ENCODE measurements at regions not wholly inside any gene's neighbourhood (a gene's known extent, or its start where the extent isn't known, plus 50 kb on each side); places are given as distances from the start of the nearest gene placed in this dataset.

GRCh38 chr16:86067936-86068335, 169.0 kb downstream of the IRF8 start:
- H3K4me1 ChIP-seq (ENCODE audit: control insufficient read depth, low read length), result no peaks in the 10 kb centered on the region
- no peaks in the 10 kb centered on the region; the same call in 1 of the 2 replicates for H3K27me3 ChIP-seq (ENCODE audit: control insufficient read depth, low read length)
- no peaks in the 10 kb centered on the region for H4K20me1 ChIP-seq (ENCODE audit: control insufficient read depth, insufficient read depth, low read depth, low read length)
- H3K9me2 ChIP-seq (replicated peaks; ENCODE audit: control insufficient read depth, low read length), result no peaks in the 10 kb centered on the region
- no peak for TF ChIP-seq CTCF (IDR thresholded peaks at IDR 0.05; ENCODE audit: low read depth, low read length, poor library complexity, severe bottlenecking)
- no peak for TF ChIP-seq EZH2phosphoT487 (IDR thresholded peaks at IDR 0.05; ENCODE audit: borderline replicate concordance, low read length)
- no peaks in the 10 kb centered on the region for H3K79me2 ChIP-seq (ENCODE audit: control insufficient read depth, low read length)
- H3K27ac ChIP-seq (ENCODE audit: low read depth, low read length), result no peak overlapping the region
- no peaks in the 10 kb centered on the region for H3K9me3 ChIP-seq (ENCODE audit: control insufficient read depth, insufficient read depth, low read length)
- no peaks in the 10 kb centered on the region for H3K36me3 ChIP-seq (ENCODE audit: control insufficient read depth, low read length)
- no peaks in the 10 kb centered on the region for H3F3A ChIP-seq (ENCODE audit: control insufficient read depth, insufficient read depth)
- H3K4me2 ChIP-seq (ENCODE audit: low read length), result no peak overlapping the region
- H3K4me3 ChIP-seq (ENCODE audit: low read length), result no peak overlapping the region

- Histone ChIP-seq H3K36me3 (ENCODE audit: control insufficient read depth, low read length) (no peaks in the 10 kb centered on the region), H3K4me3 (ENCODE audit: low read length) (no peak overlapping the region), H3K9me3 (ENCODE audit: control insufficient read depth, insufficient read depth, low read length) (no peaks in the 10 kb centered on the region), H3K27ac (ENCODE audit: low read depth, low read length) (no peak overlapping the region), H3K27me3 (ENCODE audit: control insufficient read depth, low read length) (no peaks in the 10 kb centered on the region; the same call in 1 of the 2 replicates), H3F3A (ENCODE audit: control insufficient read depth, insufficient read depth) (no peaks in the 10 kb centered on the region), H4K20me1 (ENCODE audit: control insufficient read depth, insufficient read depth, low read depth, low read length) (no peaks in the 10 kb centered on the region), H3K9me2 (replicated peaks; ENCODE audit: control insufficient read depth, low read length) (no peaks in the 10 kb centered on the region), H3K4me1 (ENCODE audit: control insufficient read depth, low read length) (no peaks in the 10 kb centered on the region), H3K4me2 (ENCODE audit: low read length) (no peak overlapping the region), H3K79me2 (ENCODE audit: control insufficient read depth, low read length) (no peaks in the 10 kb centered on the region)
- TF ChIP-seq EZH2phosphoT487 (IDR thresholded peaks at IDR 0.05; ENCODE audit: borderline replicate concordance, low read length) (no peak), CTCF (IDR thresholded peaks at IDR 0.05; ENCODE audit: low read depth, low read length, poor library complexity, severe bottlenecking) (no peak)
Observed at GRCh38 chr16:86068722-86069121, 169.8 kb downstream of the IRF8 start.

- Histone ChIP-seq H4K20me1 (ENCODE audit: control insufficient read depth, insufficient read depth, low read depth, low read length) (no peaks in the 10 kb centered on the region), H3K27me3 (ENCODE audit: control insufficient read depth, low read length) (no peaks in the 10 kb centered on the region; the same call in 1 of the 2 replicates), H3K79me2 (ENCODE audit: control insufficient read depth, low read length) (no peaks in the 10 kb centered on the region), H3K9me3 (ENCODE audit: control insufficient read depth, insufficient read depth, low read length) (no peaks in the 10 kb centered on the region), H3K4me3 (ENCODE audit: low read length) (no peak overlapping the region), H3K36me3 (ENCODE audit: control insufficient read depth, low read length) (no peaks in the 10 kb centered on the region), H3K4me2 (ENCODE audit: low read length) (no peak overlapping the region), H3K9me2 (replicated peaks; ENCODE audit: control insufficient read depth, low read length) (no peaks in the 10 kb centered on the region), H3F3A (ENCODE audit: control insufficient read depth, insufficient read depth) (no peaks in the 10 kb centered on the region), H3K27ac (ENCODE audit: low read depth, low read length) (no peak overlapping the region), H3K4me1 (ENCODE audit: control insufficient read depth, low read length) (no peaks in the 10 kb centered on the region)
- no peak for TF ChIP-seq EZH2phosphoT487 (IDR thresholded peaks at IDR 0.05; ENCODE audit: borderline replicate concordance, low read length)
- TF ChIP-seq CTCF (IDR thresholded peaks at IDR 0.05; ENCODE audit: low read depth, low read length, poor library complexity, severe bottlenecking), result no peak
Observed at GRCh38 chr16:86069736-86070298, 170.9 kb downstream of the IRF8 start.

All from DOHH2 (cell line).